ENCODE measurements at regions not wholly inside any gene's neighbourhood (a gene's known extent, or its start where the extent isn't known, plus 50 kb on each side); places are given as distances from the start of the nearest gene placed in this dataset.

DNA sequence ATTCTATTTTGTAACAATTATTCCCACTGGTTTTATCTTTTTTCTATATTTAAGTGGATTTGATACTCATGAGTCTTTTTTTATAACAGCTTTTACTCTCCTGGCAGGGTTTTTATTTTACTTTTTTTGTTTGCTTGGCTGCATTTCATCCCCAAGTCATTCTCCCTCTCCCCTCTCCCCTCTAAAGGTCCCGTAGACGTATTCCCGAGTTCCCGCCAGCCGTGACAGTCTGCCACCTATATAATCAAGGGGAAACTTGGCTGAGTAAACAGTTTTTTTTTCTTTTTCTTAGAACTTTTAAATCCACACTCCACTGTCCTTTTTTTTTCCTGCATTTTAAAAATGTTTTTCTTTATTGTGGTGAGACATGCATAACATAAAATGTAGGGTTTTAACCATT, 433.1 kb upstream of the HS6ST1 start:
- no peak overlapping the region for H2AFZ ChIP-seq (ENCODE audit: low read length)
- peaks cover 4% of the 10 kb centered on the region; the same call in 1 of the 2 replicates for H3K4me1 ChIP-seq (ENCODE audit: low read length)
- no peak for DNase-seq
- no peaks in the 10 kb centered on the region for H3F3A ChIP-seq (ENCODE audit: insufficient read depth, low read length)
- no peak overlapping the region for H3K9ac ChIP-seq (ENCODE audit: low read length)
- H3K9me2 ChIP-seq (replicated peaks; ENCODE audit: insufficient read depth, low read length) = no peaks in the 10 kb centered on the region
- no peak for TF ChIP-seq EZH2 (optimal IDR thresholded peaks at IDR 0.05; ENCODE audit: low read depth, low read length)
- TF ChIP-seq, protein P1, sequence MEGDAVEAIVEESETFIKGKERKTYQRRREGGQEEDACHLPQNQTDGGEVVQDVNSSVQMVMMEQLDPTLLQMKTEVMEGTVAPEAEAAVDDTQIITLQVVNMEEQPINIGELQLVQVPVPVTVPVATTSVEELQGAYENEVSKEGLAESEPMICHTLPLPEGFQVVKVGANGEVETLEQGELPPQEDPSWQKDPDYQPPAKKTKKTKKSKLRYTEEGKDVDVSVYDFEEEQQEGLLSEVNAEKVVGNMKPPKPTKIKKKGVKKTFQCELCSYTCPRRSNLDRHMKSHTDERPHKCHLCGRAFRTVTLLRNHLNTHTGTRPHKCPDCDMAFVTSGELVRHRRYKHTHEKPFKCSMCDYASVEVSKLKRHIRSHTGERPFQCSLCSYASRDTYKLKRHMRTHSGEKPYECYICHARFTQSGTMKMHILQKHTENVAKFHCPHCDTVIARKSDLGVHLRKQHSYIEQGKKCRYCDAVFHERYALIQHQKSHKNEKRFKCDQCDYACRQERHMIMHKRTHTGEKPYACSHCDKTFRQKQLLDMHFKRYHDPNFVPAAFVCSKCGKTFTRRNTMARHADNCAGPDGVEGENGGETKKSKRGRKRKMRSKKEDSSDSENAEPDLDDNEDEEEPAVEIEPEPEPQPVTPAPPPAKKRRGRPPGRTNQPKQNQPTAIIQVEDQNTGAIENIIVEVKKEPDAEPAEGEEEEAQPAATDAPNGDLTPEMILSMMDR (IDR thresholded peaks at IDR 0.05; ENCODE audit: low read length) = no peak
- no peak for TF ChIP-seq EZH2phosphoT487 (IDR thresholded peaks at IDR 0.05; ENCODE audit: low read length)
- H3K36me3 ChIP-seq (replicated peaks; ENCODE audit: insufficient read depth, low read length) = no peaks in the 10 kb centered on the region
- no peak overlapping the region for H3K27ac ChIP-seq (ENCODE audit: low read length)
- H4K20me1 ChIP-seq (ENCODE audit: insufficient read depth, low read length) = no peaks in the 10 kb centered on the region
- H3K4me3 ChIP-seq (ENCODE audit: low read length) = no peak overlapping the region
- no peaks in the 10 kb centered on the region for H3K9me3 ChIP-seq (replicated peaks; ENCODE audit: insufficient read depth, low read length)
- no peak overlapping the region for H3K4me2 ChIP-seq (ENCODE audit: low read depth, low read length)
- H3K79me2 ChIP-seq (ENCODE audit: low read length) = no peaks in the 10 kb centered on the region
- no peaks in the 10 kb centered on the region for H3K27me3 ChIP-seq (replicated peaks; ENCODE audit: insufficient read depth, low read length)

DNA sequence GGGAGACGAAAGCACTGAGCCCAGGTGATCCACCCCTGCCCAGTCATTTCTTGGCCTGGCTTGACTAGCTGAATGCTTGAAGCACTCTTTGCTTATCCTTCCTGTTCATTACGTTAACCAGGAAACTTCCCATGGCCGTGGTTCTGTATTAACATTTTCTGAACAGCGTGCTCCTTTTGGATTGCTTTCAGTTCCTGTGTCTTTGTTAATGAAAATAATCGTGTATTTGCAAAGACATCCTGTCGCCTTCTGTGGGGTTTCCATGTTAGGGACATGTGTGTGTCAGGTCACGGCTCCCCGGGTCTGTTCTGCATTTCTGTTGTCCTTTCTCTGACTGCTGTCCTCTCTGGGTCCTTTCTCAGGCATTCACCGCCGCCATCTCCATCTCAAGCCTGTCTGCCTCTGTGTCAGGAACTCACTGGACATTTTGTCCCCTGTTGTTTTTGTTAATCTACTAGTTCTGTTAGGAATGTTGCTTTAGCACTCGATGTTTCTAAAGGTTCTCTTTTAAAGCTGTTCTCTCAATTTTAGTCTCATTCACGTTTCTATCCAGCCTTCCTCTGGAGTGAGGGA, 434.1 kb upstream of the HS6ST1 start:
- no peaks in the 10 kb centered on the region for H3K36me3 ChIP-seq (replicated peaks; ENCODE audit: insufficient read depth, low read length)
- no peak overlapping the region for H3K4me2 ChIP-seq (ENCODE audit: low read depth, low read length)
- no peak overlapping the region for H3K9ac ChIP-seq (ENCODE audit: low read length)
- no peak overlapping the region for H3K4me3 ChIP-seq (ENCODE audit: low read length)
- H4K20me1 ChIP-seq (ENCODE audit: insufficient read depth, low read length) = no peaks in the 10 kb centered on the region
- H3K9me2 ChIP-seq (replicated peaks; ENCODE audit: insufficient read depth, low read length) = no peaks in the 10 kb centered on the region
- H2AFZ ChIP-seq (ENCODE audit: low read length) = no peak overlapping the region
- no peaks in the 10 kb centered on the region for H3K27me3 ChIP-seq (replicated peaks; ENCODE audit: insufficient read depth, low read length)
- DNase-seq = no peak
- no peak overlapping the region for H3K27ac ChIP-seq (ENCODE audit: low read length)
- peaks cover 4% of the 10 kb centered on the region; the same call in 1 of the 2 replicates for H3K4me1 ChIP-seq (ENCODE audit: low read length)
- TF ChIP-seq EZH2phosphoT487 (IDR thresholded peaks at IDR 0.05; ENCODE audit: low read length) (no peak), EZH2 (optimal IDR thresholded peaks at IDR 0.05; ENCODE audit: low read depth, low read length) (no peak)
- TF ChIP-seq, protein P1 (IDR thresholded peaks at IDR 0.05; ENCODE audit: low read length) = no peak
- H3K9me3 ChIP-seq (replicated peaks; ENCODE audit: insufficient read depth, low read length) = no peaks in the 10 kb centered on the region
- no peaks in the 10 kb centered on the region for H3K79me2 ChIP-seq (ENCODE audit: low read length)
- no peaks in the 10 kb centered on the region for H3F3A ChIP-seq (ENCODE audit: insufficient read depth, low read length)

DNA sequence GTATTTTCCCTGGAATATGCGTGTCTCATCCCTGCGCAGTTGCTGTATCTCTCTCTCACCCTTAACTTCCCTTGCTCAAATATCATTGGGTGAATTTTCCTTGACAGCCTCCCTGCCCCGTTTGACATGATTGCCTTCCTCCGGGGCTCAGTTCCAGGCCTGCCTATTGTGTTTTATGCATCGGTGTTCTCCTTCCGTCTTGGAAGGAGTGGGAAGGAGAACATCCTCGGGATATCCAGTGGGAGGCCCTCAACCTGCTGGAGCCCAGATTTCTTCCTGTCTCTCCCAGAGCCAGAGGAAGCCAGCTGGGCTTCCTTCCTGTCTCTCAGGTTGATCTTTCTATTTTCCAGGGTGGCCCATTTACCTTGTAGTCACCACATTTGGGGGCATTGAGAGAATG, 434.7 kb upstream of the HS6ST1 start:
- Histone ChIP-seq H3K36me3 (replicated peaks; ENCODE audit: insufficient read depth, low read length) (no peaks in the 10 kb centered on the region), H3K9me3 (replicated peaks; ENCODE audit: insufficient read depth, low read length) (no peaks in the 10 kb centered on the region), H3K9me2 (replicated peaks; ENCODE audit: insufficient read depth, low read length) (no peaks in the 10 kb centered on the region), H3K9ac (ENCODE audit: low read length) (no peak overlapping the region), H3K4me3 (ENCODE audit: low read length) (no peak overlapping the region), H3K79me2 (ENCODE audit: low read length) (no peaks in the 10 kb centered on the region), H3K4me1 (ENCODE audit: low read length) (peaks cover 4% of the 10 kb centered on the region; the same call in 1 of the 2 replicates), H3F3A (ENCODE audit: insufficient read depth, low read length) (no peaks in the 10 kb centered on the region), H4K20me1 (ENCODE audit: insufficient read depth, low read length) (no peaks in the 10 kb centered on the region), H3K27ac (ENCODE audit: low read length) (no peak overlapping the region), H3K27me3 (replicated peaks; ENCODE audit: insufficient read depth, low read length) (no peaks in the 10 kb centered on the region), H3K4me2 (ENCODE audit: low read depth, low read length) (no peak overlapping the region), H2AFZ (ENCODE audit: low read length) (no peak overlapping the region)
- no peak for TF ChIP-seq EZH2phosphoT487 (IDR thresholded peaks at IDR 0.05; ENCODE audit: low read length)
- TF ChIP-seq, protein P1 (IDR thresholded peaks at IDR 0.05; ENCODE audit: low read length) = no peak
- no peak for TF ChIP-seq EZH2 (optimal IDR thresholded peaks at IDR 0.05; ENCODE audit: low read depth, low read length)
- DNase-seq = no peak
